Islet precursor cell (in vitro differentiated cells): ENCODE measurements at regions not wholly inside any gene's neighbourhood (a gene's known extent, or its start where the extent isn't known, plus 50 kb on each side); places are given as distances from the start of the nearest gene placed in this dataset.
"Not testable (repeated sequence)": the region's sequence is repeated elsewhere in the genome, so short reads cannot be mapped to it uniquely, and the experiment has no call there.

Source experiments
- DNase-seq: peaks from one replicate; pipeline ENCODE4 v3.0.0-alpha.2; 2018

GRCh38 chr9:94472806-94473360, 82.0 kb upstream of the PCAT7 start:
- DNase-seq = no peak

- DNase-seq = no peak
Observed at GRCh38 chr9:94478755-94479730, 75.8 kb upstream of the PCAT7 start.

- DNase-seq = no peak
Observed at GRCh38 chr9:94479757-94480156, 75.1 kb upstream of the PCAT7 start.

- DNase-seq = peak; percentile 46
Observed at GRCh38 chr9:94480205-94480604, 74.7 kb upstream of the PCAT7 start.

- no peak for DNase-seq
Observed at GRCh38 chr9:94482110-94482509, 72.8 kb upstream of the PCAT7 start.

- DNase-seq = no peak
Observed at GRCh38 chr9:94490465-94490864, 64.4 kb upstream of the PCAT7 start.

GRCh38 chr9:94492125-94492524, 62.8 kb upstream of the PCAT7 start:
- DNase-seq = not testable (repeated sequence)

GRCh38 chr9:94498801-94499453, 56.0 kb upstream of the PCAT7 start:
- no peak for DNase-seq

GRCh38 chr9:94504358-94504757, 50.5 kb upstream of the PCAT7 start:
- no peak for DNase-seq
